SK-N-SH (cell line): ENCODE measurements at regions not wholly inside any gene's neighbourhood (a gene's known extent, or its start where the extent isn't known, plus 50 kb on each side); places are given as distances from the start of the nearest gene placed in this dataset.

Experiments used
- CTCF ChIA-PET: fragments of 300-600, 350-600 bp; formaldehyde crosslinking; extraction: SDS; loops from one replicate; lab custom pipeline; 2021; lab: Yijun Ruan, JAX
- POLR2A ChIA-PET: fragments of 350-600 bp; sonication (Branson Sonifier 250); formaldehyde crosslinking; extraction: SDS; loops from one replicate; lab custom pipeline; 2020; ENCODE audit warnings: antibody characterized with exemption, inconsistent platforms; lab: Yijun Ruan, JAX
- DNase-seq: peaks from one replicate; pipeline ENCODE4 v3.0.0; 2012
- H2AFZ ChIP-seq: fragments of 200-600 bp; sonication (generic); 2 replicates; pipeline ENCODE4 v1.8.1; 2016; ENCODE audit warnings: antibody characterized with exemption, mild to moderate bottlenecking, low read depth
- H3F3A ChIP-seq: fragments of 200-600 bp; sonication (generic); replicated peaks from 2 replicates; pipeline ENCODE3; 2016; ENCODE audit warnings: antibody characterized with exemption, mild to moderate bottlenecking; ENCODE audit not compliant: insufficient read depth
- H3K27ac ChIP-seq, 2 experiments: fragments of 200-500 bp in 1 of 2; fragments of 200-600 bp in 1 of 2; sonication (Bioruptor generic) in 1 of 2; sonication (generic), shearing (Covaris generic) in 1 of 2; 2 replicates each; pipeline versions ENCODE4 v1.5.1 to v1.6.1; 2014 to 2016; ENCODE audit warnings: low read depth in 2 of 2, inconsistent platforms in 1 of 2, low read length in 1 of 2, mild to moderate bottlenecking in 1 of 2, mixed read lengths in 1 of 2
- H3K27me3 ChIP-seq: fragments of 200-600 bp; sonication (generic), shearing (Covaris generic); 2 replicates; pipeline ENCODE4 v1.6.1; 2016; ENCODE audit warnings: mixed run types; ENCODE audit not compliant: insufficient read depth
- H3K36me3 ChIP-seq, 2 experiments: fragments of 200-500 bp in 1 of 2; fragments of 200-600 bp in 1 of 2; sonication (Bioruptor generic) in 1 of 2; sonication (generic) in 1 of 2; replicated peaks in 1 of 2; 2 replicates each; pipeline versions ENCODE3 to v1.5.1; 2014 to 2016; ENCODE audit warnings: low read length in 1 of 2, mild to moderate bottlenecking in 1 of 2; ENCODE audit not compliant: insufficient read depth in 2 of 2, control insufficient read depth in 1 of 2
- H3K4me1 ChIP-seq, 2 experiments: fragments of 200-500 bp in 1 of 2; fragments of 200-600 bp in 1 of 2; sonication (Bioruptor generic) in 1 of 2; sonication (generic), shearing (Covaris generic) in 1 of 2; 2 replicates each; pipeline versions ENCODE4 v1.5.1 to v1.6.1; 2014 to 2016; ENCODE audit warnings: low read depth in 1 of 2, low read length in 1 of 2, mixed run types in 1 of 2; ENCODE audit not compliant: insufficient read depth in 2 of 2, control insufficient read depth in 1 of 2
- H3K4me2 ChIP-seq: fragments of 200-600 bp; sonication (generic), shearing (Covaris generic); 2 replicates; pipeline ENCODE4 v1.6.1; 2017; ENCODE audit warnings: mixed run types
- H3K4me3 ChIP-seq, 2 experiments: fragments of 200-500 bp in 1 of 2; fragments of 200-600 bp in 1 of 2; sonication (Bioruptor generic) in 1 of 2; sonication (generic), shearing (Covaris generic) in 1 of 2; 2 replicates each; pipeline versions ENCODE4 v1.5.1 to v1.8.1; 2014 to 2016; ENCODE audit warnings: low read depth in 2 of 2, inconsistent platforms in 1 of 2, low read length in 1 of 2, mild to moderate bottlenecking in 1 of 2, mixed read lengths in 1 of 2, moderate library complexity in 1 of 2
- H3K79me2 ChIP-seq: fragments of 200-600 bp; sonication (generic); 2 replicates; pipeline ENCODE4 v1.8.1; 2017; ENCODE audit warnings: mild to moderate bottlenecking; ENCODE audit not compliant: insufficient read depth
- H3K9ac ChIP-seq: fragments of 200-600 bp; sonication (generic); 2 replicates; pipeline ENCODE4 v1.6.1; 2017; ENCODE audit warnings: mixed run types
- H3K9me2 ChIP-seq: fragments of 200-600 bp; sonication (generic); 2 replicates; pipeline ENCODE4 v1.6.1; 2017; ENCODE audit warnings: mixed run types
- H3K9me3 ChIP-seq: fragments of 200-600 bp; sonication (generic); 2 replicates; pipeline ENCODE4 v1.6.1; 2017; ENCODE audit warnings: mixed run types, mild to moderate bottlenecking, moderate library complexity
- H4K20me1 ChIP-seq: fragments of 200-600 bp; sonication (generic); 2 replicates; pipeline ENCODE4 v1.6.1; 2017; ENCODE audit warnings: mild to moderate bottlenecking, mixed run types; ENCODE audit not compliant: insufficient read depth
- CTCF ChIP-seq: fragments of 200-600 bp; sonication (generic); IDR thresholded peaks from 2 replicates; pipeline ENCODE4 v1.6.1; 2017; ENCODE audit warnings: antibody characterized with exemption, mild to moderate bottlenecking, moderate library complexity
- ELF1 ChIP-seq: IDR thresholded peaks from 2 replicates; pipeline ENCODE4 v1.4.0; 2012
- EZH2phosphoT487 ChIP-seq: fragments of 200-600 bp; sonication (generic); IDR thresholded peaks from 2 replicates; pipeline ENCODE4 v1.6.1; 2017; ENCODE audit warnings: low read depth, mixed run types, mild to moderate bottlenecking, antibody characterized with exemption, moderate library complexity, borderline replicate concordance
- GABPA ChIP-seq: IDR thresholded peaks from 2 replicates; pipeline ENCODE4 v1.4.0; 2012; ENCODE audit warnings: low read depth, mild to moderate bottlenecking
- JUND ChIP-seq: IDR thresholded peaks from 2 replicates; pipeline ENCODE4 v1.4.0; 2012
- MXI1 ChIP-seq: IDR thresholded peaks from 2 replicates; pipeline ENCODE4 v1.6.1; 2012; ENCODE audit warnings: mild to moderate bottlenecking, low read depth, low read length, improper control_type of control experiment
- NFIC ChIP-seq: IDR thresholded peaks from 2 replicates; pipeline ENCODE4 v1.4.0; 2012; ENCODE audit warnings: borderline replicate concordance
- POLR2AphosphoS5 ChIP-seq: IDR thresholded peaks from 2 replicates; pipeline ENCODE4 v1.6.1; 2012; ENCODE audit warnings: low read depth, low read length
- RAD21 ChIP-seq: IDR thresholded peaks from 2 replicates; pipeline ENCODE4 v1.6.1; 2012; ENCODE audit warnings: mild to moderate bottlenecking, low read length
- SMC3 ChIP-seq: IDR thresholded peaks from 2 replicates; pipeline ENCODE4 v1.6.1; 2012; ENCODE audit warnings: low read depth, low read length, improper control_type of control experiment
- TAF1 ChIP-seq: IDR thresholded peaks from 2 replicates; pipeline ENCODE4 v1.6.1; 2012; ENCODE audit warnings: low read depth, mild to moderate bottlenecking, low read length, moderate library complexity, borderline replicate concordance
- TCF12 ChIP-seq: IDR thresholded peaks from 2 replicates; pipeline ENCODE4 v1.4.0; 2012
- USF1 ChIP-seq: IDR thresholded peaks from 2 replicates; pipeline ENCODE4 v1.4.0; 2012; ENCODE audit warnings: low read depth, borderline replicate concordance
- YY1 ChIP-seq: IDR thresholded peaks from 2 replicates; pipeline ENCODE4 v1.4.0; 2012; ENCODE audit warnings: low read depth, mild to moderate bottlenecking
- ZBTB33 ChIP-seq: IDR thresholded peaks from 2 replicates; pipeline ENCODE4 v1.4.0; 2012; ENCODE audit warnings: low read depth, borderline replicate concordance
- WGBS: methylation state at CpG from one replicate; pipeline ENCODE4 v1.1.6; 2017; ENCODE audit warnings: low lambda C conversion rate; 5-methylcytosine and 5-hydroxymethylcytosine counted together

- Histone ChIP-seq H3K9ac (no peak overlapping the region), H3K27me3 (no peaks in the 10 kb centered on the region), H3K79me2 (no peaks in the 10 kb centered on the region), H3K4me2 (no peak overlapping the region), H3F3A (no peaks in the 10 kb centered on the region), H3K4me1 (peaks cover 0 to 4% of the 10 kb centered on the region in 2 experiments; a peak in 1 of 4 replicates), H4K20me1 (no peaks in the 10 kb centered on the region), H3K9me3 (no peaks in the 10 kb centered on the region), H3K9me2 (no peaks in the 10 kb centered on the region), H2AFZ (no peak overlapping the region), H3K36me3 (no peaks in the 10 kb centered on the region), H3K27ac (no peak overlapping the region), H3K4me3 (no peak overlapping the region)
- CTCF ChIA-PET, result interaction anchor here (0.7 to 1.2 kb wide), 2 partner anchors 11 to 70 kb away, joined by 3 read pairs; no protein-coding TSS in a partner anchor
- POLR2A ChIA-PET, result no interaction called here
- no peak for TF ChIP-seq ELF1
- no peak for TF ChIP-seq JUND
- no peak for TF ChIP-seq TAF1
- TF ChIP-seq NFIC, result no peak
- no peak for TF ChIP-seq MXI1
- TF ChIP-seq USF1, result no peak
- 38% methylated on average over 1 of the region's 1 CpG for WGBS
- no peak for DNase-seq
Observed at GRCh38 chr16:50444526-50444925, 75.7 kb upstream of the BRD7 start.

- no peaks in the 10 kb centered on the region for H3K27me3 ChIP-seq
- no peaks in the 10 kb centered on the region for H3K9me2 ChIP-seq
- no peak overlapping the region for H2AFZ ChIP-seq
- no peak for TF ChIP-seq EZH2phosphoT487
- TF ChIP-seq ZBTB33, result no peak
- no peak for TF ChIP-seq YY1
- TF ChIP-seq RAD21, result no peak
- no peak for TF ChIP-seq GABPA
- no peak for TF ChIP-seq TCF12
- no peak for TF ChIP-seq CTCF
- no peak for TF ChIP-seq POLR2AphosphoS5
- TF ChIP-seq SMC3, result no peak
- ChIA-PET POLR2A (no interaction called here), CTCF (interaction anchor here (1.7 kb wide), 1 partner anchor 223 kb away, joined by 6 read pairs; no protein-coding TSS in a partner anchor)
- H3K4me1 ChIP-seq, result no peaks in the 10 kb centered on the region
- WGBS, result 40% methylated on average over 1 of the region's 3 CpGs
- no peaks in the 10 kb centered on the region for H3K36me3 ChIP-seq
- H3K4me2 ChIP-seq, result no peak overlapping the region
- H3K9ac ChIP-seq, result no peak overlapping the region
- H4K20me1 ChIP-seq, result no peaks in the 10 kb centered on the region
- no peaks in the 10 kb centered on the region for H3K9me3 ChIP-seq
- no peaks in the 10 kb centered on the region for H3F3A ChIP-seq
- H3K4me3 ChIP-seq, result no peak overlapping the region
- H3K79me2 ChIP-seq, result no peaks in the 10 kb centered on the region
- no peak overlapping the region for H3K27ac ChIP-seq
- no peak for DNase-seq
Observed at GRCh38 chr16:50442221-50442620, 73.4 kb upstream of the BRD7 start.
